ENCODE measurements at regions not wholly inside any gene's neighbourhood (a gene's known extent, or its start where the extent isn't known, plus 50 kb on each side); places are given as distances from the start of the nearest gene placed in this dataset.
A peak's percentile ranks its signal among the peaks of the same experiment; 100 is the strongest.

DNA sequence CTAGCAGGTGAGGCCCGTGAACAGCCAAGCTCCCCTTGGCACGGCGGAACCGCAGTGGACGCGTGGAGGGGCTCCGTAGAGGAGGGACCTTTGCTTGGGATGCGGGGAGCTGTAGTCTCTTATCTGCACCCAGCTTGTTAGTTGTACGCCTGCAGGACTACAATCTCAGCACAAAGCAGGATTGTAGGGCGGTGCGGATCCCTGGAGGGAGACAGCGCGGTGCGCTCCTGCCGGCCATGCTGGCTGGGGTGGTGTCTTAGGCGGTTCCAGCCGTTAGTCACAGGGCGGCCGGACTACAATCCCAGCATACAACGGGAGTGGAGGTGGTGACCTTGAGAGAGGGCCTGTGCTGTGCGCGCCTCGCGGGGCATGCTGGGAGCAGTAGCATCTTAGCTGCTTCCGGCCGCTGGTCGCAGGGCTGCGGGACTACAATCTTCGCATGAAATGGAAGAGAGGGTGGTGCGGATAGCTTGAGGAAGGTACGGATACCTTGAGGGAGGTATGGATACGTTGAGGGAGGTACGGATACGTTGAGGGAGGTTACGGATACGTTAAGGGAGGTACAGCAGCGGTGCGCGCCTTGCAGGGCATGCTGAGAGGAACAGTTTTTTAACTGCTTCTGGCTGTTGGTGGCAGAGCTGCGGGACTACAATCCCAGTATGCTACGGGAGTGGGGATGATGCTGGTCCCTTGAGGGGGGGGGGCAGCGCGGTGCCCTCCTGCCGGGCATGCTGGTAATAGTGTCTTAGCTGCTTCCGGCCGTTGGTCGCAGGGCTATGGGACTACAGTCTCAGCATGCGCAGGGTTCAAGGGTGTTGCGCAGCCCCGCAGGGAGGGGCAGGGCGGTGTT, 1419.1 kb downstream of the UQCRFS1 start:
- TF ChIP-seq ELK1 (IDR thresholded peaks at IDR 0.05; ENCODE audit: low read depth, low read length), result peak; percentile 74; the same call in 1 of the 2 replicates
- TF ChIP-seq, protein P1, sequence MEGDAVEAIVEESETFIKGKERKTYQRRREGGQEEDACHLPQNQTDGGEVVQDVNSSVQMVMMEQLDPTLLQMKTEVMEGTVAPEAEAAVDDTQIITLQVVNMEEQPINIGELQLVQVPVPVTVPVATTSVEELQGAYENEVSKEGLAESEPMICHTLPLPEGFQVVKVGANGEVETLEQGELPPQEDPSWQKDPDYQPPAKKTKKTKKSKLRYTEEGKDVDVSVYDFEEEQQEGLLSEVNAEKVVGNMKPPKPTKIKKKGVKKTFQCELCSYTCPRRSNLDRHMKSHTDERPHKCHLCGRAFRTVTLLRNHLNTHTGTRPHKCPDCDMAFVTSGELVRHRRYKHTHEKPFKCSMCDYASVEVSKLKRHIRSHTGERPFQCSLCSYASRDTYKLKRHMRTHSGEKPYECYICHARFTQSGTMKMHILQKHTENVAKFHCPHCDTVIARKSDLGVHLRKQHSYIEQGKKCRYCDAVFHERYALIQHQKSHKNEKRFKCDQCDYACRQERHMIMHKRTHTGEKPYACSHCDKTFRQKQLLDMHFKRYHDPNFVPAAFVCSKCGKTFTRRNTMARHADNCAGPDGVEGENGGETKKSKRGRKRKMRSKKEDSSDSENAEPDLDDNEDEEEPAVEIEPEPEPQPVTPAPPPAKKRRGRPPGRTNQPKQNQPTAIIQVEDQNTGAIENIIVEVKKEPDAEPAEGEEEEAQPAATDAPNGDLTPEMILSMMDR (IDR thresholded peaks at IDR 0.05 in 2 of 3, conservative IDR thresholded peaks at IDR 0.05 in 1 of 3; ENCODE audit: control insufficient read depth in 2 of 3, extremely low read depth in 1 of 3, insufficient read depth in 1 of 3, low read depth in 3 of 3, low read length in 3 of 3), result no peak
- peak; percentile 87 for TF ChIP-seq POLR2AphosphoS5 (IDR thresholded peaks at IDR 0.05; ENCODE audit: low read length)
- TF ChIP-seq BMI1 (IDR thresholded peaks at IDR 0.05; ENCODE audit: borderline replicate concordance), result no peak
- no peak for TF ChIP-seq MTA3 (IDR thresholded peaks at IDR 0.05; ENCODE audit: borderline replicate concordance, low read length)
- TF ChIP-seq POLR2A (IDR thresholded peaks at IDR 0.05; ENCODE audit: low read depth, low read length), result peak; percentile 86
- peak; percentile 26; the same call in 1 of the 2 replicates for TF ChIP-seq STAT1 (conservative IDR thresholded peaks at IDR 0.05)
- TF ChIP-seq TAF1 (IDR thresholded peaks at IDR 0.05; ENCODE audit: borderline replicate concordance, low read depth, low read length), result peak; percentile 45; the same call in 1 of the 2 replicates
- TF ChIP-seq ZZZ3 (IDR thresholded peaks at IDR 0.05; ENCODE audit: control insufficient read depth, insufficient read length, low read depth), result no peak
- peak; percentile 88 for TF ChIP-seq PAX5 (IDR thresholded peaks at IDR 0.05; ENCODE audit: borderline replicate concordance, low read depth, low read length)
- no peak for TF ChIP-seq EZH2 (IDR thresholded peaks at IDR 0.05; ENCODE audit: borderline replicate concordance, control insufficient read depth, low read depth, low read length)
- TF ChIP-seq ZBTB33 (IDR thresholded peaks at IDR 0.05), result no peak
